ENCODE measurements at regions not wholly inside any gene's neighbourhood (a gene's known extent, or its start where the extent isn't known, plus 50 kb on each side); places are given as distances from the start of the nearest gene placed in this dataset.

DNA sequence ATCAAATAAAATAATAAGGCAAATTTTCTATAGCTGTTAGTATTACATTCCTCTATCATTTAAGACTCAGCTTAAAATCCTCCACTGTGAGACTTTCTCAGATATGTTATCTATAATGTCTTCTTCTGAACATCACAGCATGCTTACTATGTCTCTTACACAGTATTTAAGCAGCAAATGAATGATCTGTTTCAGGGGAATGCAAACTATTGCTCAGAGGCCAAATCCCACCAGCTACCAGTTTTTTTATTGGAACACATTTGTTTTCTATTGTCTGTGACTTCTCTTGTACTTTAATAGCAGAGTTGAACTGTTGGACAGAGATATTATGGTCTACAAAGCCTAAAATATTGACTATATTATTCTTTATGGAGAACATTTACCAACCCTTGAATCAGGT lies 59.6 kb downstream of the C3orf38 start:
- no peak for DNase-seq (ENCODE audit: low read depth)

DNA sequence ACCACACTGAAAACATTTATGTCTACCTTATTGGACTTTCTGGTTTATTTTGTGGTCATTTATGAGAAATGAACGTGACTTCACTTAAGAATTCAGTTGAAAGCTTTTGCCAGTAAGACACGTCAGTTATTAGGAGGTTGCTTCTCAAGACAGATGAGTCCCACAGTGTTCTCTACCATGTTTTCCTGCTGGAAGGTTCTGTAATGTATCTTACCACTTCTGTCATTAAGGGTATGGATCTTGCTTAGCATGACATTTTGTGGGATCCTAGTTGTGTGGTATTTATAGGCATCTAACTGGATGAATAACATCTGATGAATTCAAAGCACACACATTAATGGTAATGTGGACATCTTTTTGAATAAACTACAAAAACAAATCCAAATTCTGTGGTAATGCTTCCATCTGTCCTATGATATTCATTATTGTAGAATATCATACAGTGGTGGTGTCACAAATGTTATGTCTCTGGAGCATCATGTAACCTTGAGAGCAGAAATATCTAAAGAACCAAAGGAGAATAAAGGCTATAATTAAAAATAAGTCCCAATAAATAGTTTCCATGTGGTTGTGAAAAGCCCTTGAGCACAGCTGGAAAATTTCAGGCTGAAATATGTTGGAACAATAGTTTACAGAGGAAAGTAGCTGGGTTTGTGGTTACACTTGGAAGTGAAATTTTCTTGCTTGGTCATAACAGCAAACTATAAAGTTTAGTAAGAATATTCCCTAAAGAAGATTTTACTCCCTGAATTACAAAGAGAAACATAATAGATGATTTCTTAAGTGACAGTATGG lies 61.5 kb downstream of the C3orf38 start:
- no peak for DNase-seq (ENCODE audit: low read depth)

DNA sequence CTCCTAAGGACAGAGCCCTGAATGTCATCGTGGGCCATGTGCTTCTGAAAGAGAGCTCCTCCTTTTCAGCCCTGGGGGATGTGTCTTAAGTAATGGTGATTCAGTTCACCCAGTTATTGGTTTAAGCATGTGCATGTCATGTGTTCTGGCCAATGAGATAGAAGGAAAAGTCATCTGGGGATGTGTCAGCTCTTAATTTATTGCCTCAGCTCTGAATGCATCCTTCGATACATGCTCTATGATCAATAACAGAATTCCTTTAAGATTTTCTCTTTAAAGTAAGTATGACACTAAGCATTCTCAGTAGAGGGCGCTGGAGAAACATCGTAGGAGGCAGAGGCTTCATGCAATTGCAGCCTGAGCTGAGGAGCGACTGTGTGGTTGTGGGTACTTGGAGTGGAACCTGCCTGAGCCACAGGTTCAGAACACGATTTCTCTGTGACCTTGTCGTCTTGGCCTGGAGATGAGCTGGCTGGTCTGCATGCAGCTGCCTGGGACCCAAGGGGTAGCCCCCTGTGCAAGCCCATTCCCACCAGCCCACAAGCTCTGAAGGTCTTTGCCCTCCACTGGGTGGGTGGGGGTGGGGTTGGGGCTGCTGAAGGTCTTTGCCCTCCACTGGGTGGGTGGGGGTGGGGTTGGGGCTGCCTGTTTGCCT lies 69.5 kb downstream of the C3orf38 start:
- DNase-seq (ENCODE audit: low read depth) = peak; percentile 16

DNA sequence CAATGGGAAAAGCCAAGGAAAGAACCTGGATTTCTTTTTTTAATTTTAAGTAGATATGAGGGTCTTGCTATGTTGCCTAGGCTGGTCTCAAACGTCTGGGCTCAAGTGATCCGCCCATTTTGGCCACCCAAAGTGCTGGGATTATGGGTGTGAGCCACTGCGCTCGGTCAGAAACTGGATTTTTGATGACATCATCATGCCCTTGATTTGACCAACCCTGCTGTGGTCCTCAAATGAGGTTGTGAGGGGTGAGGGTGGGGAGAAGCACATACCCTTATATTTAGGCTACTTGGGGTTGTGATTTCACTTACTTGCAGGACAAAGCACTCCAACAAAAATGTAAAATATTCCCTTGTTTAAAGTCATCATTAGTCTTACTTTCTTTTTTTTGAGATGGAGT lies 70.4 kb downstream of the C3orf38 start:
- DNase-seq (ENCODE audit: low read depth) = no peak

DNA sequence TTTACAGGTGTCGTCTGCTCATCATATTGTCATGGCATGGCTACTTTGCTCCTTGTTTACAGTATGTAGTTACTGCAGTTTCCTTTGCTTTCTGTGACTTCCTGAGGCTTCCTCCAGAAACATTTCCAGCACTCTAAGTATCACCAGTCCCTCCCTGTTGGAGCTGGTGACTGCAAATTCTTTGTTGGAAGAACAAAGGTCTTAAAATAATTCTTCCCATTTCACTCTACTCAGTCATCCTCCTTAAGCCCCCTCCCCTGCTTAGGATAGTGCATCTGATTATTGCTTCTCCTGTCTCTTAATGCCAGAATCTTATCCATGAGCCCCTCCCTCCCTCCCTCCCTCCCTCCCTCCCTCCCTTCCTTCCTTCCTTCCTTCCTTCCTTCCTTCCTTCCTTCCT lies 72.0 kb downstream of the C3orf38 start:
- no peak for DNase-seq (ENCODE audit: low read depth)

DNA sequence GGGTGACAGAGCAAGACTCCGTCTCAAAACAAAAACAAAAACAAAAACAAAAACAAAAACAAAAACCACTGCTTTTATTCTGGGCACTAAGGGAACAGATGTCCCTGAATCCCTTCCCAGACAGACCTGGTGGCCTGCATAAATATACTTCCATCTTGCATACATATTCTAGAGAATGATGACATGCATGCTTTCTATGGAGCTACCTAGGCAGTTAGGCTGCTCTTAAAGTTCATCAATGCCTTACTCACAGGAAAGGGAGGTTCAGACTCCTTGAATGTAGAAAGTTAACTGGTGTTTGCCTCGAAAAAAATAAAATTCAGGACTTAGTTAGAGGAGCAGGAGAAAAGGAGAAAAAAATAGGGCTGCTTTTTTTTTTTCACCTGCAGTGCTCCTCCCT lies 72.6 kb downstream of the C3orf38 start:
- no peak for DNase-seq (ENCODE audit: low read depth)

DNA sequence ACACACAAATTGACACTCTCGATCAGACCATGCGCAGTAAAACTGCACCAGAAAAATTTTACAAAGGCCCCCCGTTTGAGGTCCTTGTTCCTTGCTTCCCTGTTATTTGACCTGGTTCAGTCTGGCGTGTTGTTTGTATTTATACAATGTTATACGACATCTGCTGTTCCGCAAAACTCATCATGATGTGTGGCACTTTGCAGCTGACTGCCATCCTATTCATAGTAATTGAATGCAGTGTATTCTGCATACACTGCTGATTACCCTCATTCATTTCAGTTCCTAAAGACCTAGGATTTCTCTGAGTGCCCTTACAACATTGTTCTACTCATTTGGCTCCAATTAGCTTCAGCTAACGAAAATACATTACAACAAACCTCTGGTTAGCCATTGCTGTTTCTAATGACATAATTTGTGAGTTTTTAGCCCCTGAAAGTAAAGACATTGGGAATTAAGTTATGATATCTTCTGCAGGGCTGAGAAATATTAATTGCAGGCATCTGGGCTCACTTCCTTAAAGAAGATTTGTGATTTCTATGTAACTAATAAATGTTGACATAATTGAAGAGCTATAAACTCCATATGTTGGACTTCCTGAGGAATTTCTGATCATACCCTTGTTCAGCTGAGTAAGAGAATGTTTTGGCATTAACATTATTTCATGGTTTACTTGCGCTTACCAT lies 75.7 kb downstream of the C3orf38 start:
- no peak for DNase-seq (ENCODE audit: low read depth)

DNA sequence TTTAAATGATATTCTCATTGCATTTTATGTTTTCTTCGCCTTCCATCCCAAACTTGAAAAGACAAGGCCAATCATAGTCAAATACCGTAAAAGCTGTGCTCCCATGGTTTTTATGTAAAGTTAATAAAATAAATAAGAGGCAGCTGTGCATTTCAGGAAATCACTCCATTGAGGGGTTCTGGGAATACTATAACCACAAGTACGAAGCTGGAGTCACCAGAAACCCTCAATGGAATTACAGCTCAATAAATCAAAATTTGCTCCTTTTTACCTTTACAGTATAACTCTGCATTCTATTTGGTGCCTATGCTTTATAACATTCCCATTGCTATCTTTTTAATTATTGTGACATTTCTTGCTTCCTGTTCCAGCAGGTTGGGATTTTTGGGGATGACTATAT lies 77.2 kb downstream of the C3orf38 start:
- no peak for DNase-seq (ENCODE audit: low read depth)

DNA sequence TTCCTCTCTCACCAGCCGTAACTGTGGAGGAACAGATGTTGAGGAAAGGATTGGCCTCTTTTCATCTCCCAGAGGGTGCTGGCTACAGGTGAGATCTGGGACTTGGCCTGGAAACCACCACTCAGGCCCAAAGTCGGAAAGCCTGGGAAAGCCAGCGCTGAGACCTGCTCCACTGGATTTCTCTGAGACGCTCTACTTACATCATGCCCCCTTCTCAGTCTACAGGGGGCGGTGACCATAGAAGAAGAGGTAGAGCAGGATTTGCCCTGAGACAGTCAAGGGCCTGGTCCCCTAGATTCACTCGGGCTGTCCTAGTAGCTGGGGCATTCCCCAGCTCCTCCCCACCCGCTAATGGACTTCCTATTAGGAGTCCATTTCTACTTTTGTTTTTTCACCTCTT lies 80.9 kb downstream of the C3orf38 start:
- no peak for DNase-seq (ENCODE audit: low read depth)

DNA sequence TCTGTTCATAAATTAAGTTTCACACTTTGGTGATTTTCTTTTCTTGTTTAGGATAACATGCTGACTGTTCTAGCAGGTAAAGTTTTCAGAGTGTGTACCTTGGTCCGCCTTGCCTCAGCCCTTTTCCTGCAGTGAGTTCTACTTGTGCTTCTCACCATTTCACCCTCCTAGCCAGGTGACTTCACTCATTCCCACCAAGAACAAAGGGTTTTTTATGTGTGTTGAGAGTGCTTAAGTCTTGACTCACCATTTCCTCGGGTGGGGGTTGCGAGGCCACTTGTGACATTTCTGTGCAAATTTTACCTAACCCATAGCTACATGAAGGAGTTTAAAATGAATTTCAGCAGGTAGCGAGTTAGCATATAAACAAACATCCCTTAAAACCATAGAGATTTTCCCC lies 81.4 kb downstream of the C3orf38 start:
- peak; percentile 12 for DNase-seq (ENCODE audit: low read depth)

DNA sequence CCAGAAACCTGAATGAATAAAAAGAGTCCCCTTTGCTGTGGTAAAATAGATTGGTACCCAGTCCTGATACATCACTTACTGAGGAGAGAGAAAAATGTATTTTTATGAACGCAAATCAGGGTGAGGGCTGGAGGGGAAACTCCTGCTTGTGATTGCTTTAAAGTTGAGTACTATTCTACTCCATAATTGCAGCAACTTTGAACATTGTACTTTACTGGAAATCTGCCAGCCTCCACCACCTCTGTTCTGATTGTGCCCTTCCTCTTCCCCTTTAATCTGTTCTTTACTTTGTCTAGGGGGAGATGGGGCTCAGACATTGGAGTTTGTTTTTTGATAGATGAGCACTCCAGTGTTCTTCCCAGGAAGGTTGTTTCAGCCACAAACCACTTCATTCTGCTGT lies 81.9 kb downstream of the C3orf38 start:
- no peak for DNase-seq (ENCODE audit: low read depth)

DNA sequence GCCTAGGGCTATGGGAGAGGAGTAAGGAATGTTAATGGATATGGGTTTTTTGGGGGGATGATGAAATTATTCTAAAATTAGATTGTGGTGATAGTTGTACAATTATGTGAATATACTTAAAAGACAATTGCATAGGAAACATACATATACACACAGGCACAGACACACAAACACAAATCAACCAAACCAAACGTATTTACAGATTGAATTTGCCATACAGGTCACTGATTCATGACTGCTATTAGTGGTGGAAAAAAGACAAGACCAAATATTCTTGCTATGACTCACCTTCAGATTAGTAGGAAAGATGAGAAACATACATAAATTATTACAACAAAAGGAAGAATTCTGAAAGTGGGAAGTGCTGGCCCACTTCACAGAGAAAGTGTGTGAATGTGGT lies 85.3 kb downstream of the C3orf38 start:
- DNase-seq (ENCODE audit: low read depth) = peak; percentile 9

DNA sequence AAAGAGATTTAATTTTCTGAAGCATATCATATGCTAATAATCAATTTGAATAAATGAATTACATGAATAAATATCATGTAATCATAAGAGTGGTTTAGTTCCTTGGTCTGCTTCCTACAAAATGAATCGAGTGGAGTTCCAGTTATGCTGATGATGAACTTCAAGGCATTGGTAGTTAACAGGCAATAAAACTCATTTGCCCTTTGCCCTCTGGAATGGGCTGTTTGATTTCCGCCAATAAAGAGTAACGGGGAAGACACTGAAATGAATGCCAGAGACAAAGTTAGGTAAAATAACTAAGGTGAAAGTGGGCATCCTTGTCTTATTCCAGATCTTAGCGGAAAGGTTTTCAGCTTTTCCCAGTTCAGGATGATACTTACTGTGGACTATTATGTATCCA lies 90.1 kb downstream of the C3orf38 start:
- DNase-seq (ENCODE audit: low read depth) = no peak

DNA sequence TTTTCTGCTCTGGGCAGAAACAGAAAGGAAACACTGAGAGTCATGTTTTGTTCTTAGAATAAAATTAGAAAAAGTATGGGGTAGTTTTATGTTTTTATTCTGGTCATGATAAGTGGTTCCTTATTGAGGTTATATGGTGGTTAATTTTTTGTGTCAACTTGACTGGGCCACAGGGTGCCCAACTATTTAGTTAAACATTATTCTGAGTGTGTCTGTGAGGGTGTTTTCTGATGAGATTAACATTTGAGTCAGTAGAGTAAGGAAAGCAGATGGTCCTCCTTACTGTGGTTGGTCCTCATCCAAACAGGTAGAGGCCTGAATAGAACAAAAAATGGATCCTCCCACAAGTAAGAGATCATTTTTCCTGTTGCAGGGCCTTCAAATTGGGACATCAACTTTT lies 98.9 kb downstream of the C3orf38 start:
- no peak for DNase-seq (ENCODE audit: low read depth)

DNA sequence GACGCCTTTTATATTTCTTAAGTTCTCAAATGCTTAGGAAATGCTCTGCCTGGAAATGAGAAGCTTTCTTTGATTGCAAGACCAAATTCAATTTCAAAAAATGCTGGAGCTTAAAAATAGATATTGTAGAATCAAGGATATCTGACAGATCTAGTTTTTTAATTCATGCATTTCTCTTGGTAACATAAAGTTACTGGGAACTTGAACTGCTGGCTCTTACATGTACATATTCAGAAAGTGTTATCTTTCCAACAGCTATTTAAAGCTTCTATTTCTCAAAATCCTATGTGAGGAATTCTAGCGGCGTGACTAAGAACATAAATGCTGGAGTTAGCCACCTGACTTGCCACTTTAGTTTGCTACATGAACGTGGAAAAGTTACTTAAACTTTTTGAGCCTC lies 109.3 kb downstream of the C3orf38 start:
- no peak for DNase-seq (ENCODE audit: low read depth)

DNA sequence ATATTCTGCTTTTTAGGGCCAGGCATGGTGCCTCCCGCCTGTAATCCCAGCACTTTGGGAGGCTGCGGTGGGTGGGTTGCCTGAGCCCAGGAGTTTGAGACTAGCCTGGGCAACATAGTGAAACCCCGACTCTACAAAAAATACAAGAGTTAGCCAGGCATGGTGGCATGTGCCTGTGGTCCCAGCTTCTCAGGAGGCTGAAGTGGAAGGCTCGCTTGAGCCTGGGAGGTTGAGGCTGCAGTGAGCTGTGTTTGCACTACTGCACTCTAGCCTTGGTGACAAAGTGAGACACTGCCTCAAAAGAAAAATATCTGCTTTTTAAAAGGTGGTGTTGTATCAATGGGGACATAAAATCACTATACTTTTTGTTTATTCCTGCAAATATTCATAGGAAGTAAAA lies 112.8 kb downstream of the C3orf38 start:
- no peak for DNase-seq (ENCODE audit: low read depth)

DNA sequence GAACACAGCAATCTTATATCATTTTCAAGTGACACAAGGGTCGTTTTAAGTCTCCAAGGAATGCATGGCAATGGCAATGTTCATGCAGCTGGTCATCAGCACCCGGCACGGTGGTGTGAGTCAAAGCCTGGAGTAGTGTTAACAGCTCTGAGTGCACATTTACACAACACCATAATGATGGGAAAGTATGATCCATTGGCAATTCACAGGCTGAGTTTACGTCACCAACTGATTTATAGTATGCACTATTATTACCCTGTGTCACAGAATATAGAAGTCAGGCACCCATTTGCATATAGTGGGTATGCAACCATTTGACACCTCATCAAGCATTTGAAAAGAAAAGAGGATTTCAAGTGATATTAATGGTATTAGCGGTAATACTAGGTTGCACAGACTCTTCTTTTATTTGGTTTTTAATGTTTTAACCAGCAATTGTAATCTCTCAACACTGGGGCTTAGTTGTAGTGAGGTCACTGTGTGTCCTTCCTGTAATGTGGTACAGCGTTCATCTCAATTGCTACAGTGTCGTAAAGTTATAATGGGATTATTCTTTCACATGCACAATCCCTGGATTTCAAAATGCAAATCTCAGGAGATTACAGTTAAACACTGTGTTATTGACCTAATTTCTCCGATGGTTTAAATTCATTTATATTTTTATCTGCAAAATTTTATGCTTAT lies 113.8 kb downstream of the C3orf38 start:
- no peak for DNase-seq (ENCODE audit: low read depth)

DNA sequence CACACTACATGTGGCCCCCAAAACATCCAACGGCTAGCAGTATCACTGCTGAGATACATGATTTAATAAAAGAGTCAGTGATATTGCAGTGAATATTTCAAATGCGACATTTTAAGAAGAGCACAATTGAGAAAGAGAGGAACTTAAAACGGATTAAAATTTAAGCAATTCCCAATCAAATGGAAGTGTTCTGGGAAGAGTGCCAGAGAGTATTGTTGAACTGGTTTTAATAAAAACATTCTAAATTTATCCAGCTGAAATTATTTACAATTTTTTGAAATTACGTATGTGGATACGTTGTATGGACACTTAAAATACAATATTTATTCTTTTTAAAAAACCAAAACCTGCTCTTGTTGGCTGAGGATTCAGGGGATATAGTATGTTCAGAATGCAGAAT lies 117.7 kb downstream of the C3orf38 start:
- no peak for DNase-seq (ENCODE audit: low read depth)

DNA sequence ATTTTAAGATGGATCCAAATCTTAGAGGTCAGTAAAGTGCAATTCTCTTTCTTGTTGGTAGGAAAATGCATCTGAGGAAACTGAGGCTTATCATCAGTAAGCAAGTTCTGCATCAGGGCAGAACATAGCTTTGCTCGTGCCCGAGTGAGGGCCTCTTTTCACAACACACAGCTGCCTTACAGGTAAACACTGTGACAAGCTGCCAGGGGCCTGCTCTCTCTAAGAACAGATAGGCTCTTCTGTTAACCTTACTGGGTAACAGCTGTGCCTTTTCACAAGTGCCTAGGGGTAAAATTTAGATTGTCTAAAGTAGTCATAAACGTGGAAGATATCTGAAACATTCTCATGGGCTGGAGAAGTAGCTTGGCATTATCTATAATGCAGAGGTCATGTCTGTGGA lies 118.1 kb downstream of the C3orf38 start:
- DNase-seq (ENCODE audit: low read depth) = no peak

DNA sequence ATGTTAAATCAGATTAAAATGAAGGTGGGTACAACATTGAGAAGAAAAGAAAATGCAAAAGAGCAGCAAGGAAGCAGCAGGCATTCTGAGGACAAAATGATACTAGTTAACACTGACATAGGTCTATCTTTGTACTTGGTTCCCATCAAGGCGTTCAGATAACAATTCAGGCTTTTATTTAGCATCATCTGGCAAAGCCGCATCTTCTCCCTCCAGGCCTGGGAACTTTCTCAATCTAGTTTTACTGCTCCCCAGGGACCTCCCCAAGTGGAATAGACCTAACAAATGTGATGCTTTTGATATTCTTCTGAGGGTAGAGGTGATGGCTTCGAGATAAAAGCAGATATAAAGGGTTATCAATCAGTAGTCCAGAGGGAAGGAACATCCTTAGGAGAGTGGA lies 130.6 kb downstream of the C3orf38 start:
- no peak for DNase-seq (ENCODE audit: low read depth)

DNA sequence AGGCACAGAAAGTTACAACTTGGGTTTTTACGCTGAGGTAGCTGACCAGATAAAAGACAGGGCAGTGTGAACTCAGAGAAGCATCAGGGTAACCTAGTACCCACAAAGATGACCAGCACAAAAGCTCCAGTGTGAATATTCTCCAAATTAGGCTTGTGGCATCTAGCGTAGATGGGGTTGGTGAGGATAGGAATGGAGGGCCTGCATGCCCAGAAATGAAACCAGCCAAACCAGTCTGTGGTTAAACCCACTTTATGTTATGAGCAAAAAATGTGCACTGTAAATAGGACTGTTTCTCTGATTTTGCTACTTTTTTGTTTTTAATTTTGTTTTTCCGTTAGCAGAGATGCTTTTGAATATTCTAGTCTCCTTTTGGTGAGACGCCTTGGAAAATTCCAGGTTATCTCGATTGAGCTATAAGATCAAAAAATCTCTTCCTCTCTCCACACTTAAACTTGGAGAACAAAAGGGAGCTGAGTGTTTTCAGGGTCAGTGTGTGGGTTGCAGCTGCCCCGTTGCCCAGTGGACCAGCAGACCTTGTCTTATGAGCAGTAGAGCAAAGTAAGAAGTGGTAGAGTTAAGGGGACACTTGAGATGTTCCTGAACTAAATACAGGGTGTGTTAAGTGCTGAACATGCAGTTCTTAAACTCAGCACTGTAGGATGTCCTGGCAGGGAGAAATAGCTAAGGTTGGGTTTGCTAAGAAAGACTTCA lies 132.9 kb downstream of the C3orf38 start:
- DNase-seq (ENCODE audit: low read depth) = no peak

DNA sequence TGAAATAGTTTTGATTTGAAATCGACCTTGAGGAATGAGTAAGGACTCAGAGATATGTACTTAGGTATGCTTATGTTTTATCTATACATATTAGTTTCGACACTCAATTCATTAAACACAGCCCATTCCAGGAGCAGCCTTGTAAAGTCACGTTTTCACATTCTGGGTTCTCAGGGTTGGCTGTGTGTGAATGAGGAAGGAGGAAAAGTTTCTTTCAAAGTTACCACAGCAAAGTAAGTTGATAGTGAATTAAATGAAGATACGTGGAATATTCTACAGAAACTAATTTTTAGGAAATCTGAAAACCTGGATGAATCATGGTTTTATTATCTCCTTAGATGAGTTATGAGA lies 133.5 kb downstream of the C3orf38 start:
- DNase-seq (ENCODE audit: low read depth) = no peak
